RKO (cell line): ENCODE measurements at regions not wholly inside any gene's neighbourhood (a gene's known extent, or its start where the extent isn't known, plus 50 kb on each side); places are given as distances from the start of the nearest gene placed in this dataset.

Experiments used
- DNase-seq: peaks from one replicate; pipeline ENCODE4 v3.0.0-alpha.2; 2016; ENCODE audit warnings: low spot score

GRCh38 chr2:104537116-104537515 lies 316.8 kb upstream of the POU3F3 start:
- DNase-seq, result no peak

GRCh38 chr2:104538077-104538476 lies 315.8 kb upstream of the POU3F3 start:
- DNase-seq, result no peak

- DNase-seq, result no peak
Observed at GRCh38 chr2:104539649-104540048, 314.3 kb upstream of the POU3F3 start.

GRCh38 chr2:104545055-104545454 lies 308.9 kb upstream of the POU3F3 start:
- no peak for DNase-seq

GRCh38 chr2:104546537-104546936 lies 307.4 kb upstream of the POU3F3 start:
- no peak for DNase-seq

- no peak for DNase-seq
Observed at GRCh38 chr2:104547221-104547620, 306.7 kb upstream of the POU3F3 start.

- DNase-seq, result no peak
Observed at GRCh38 chr2:104561251-104561650, 292.7 kb upstream of the POU3F3 start.

GRCh38 chr2:104562537-104562936 lies 291.4 kb upstream of the POU3F3 start:
- DNase-seq, result no peak

- DNase-seq, result no peak
Observed at GRCh38 chr2:104563398-104563996, 290.4 kb upstream of the POU3F3 start.

GRCh38 chr2:104568247-104568646 lies 285.7 kb upstream of the POU3F3 start:
- DNase-seq, result no peak

GRCh38 chr2:104570259-104570658 lies 283.7 kb upstream of the POU3F3 start:
- no peak for DNase-seq

GRCh38 chr2:104572834-104573233 lies 281.1 kb upstream of the POU3F3 start:
- no peak for DNase-seq

GRCh38 chr2:104574367-104574766 lies 279.5 kb upstream of the POU3F3 start:
- no peak for DNase-seq

GRCh38 chr2:104577143-104577542 lies 276.8 kb upstream of the POU3F3 start:
- DNase-seq, result no peak

- DNase-seq, result no peak
Observed at GRCh38 chr2:104582471-104582870, 271.4 kb upstream of the POU3F3 start.

- no peak for DNase-seq
Observed at GRCh38 chr2:104583811-104584210, 270.1 kb upstream of the POU3F3 start.

- no peak for DNase-seq
Observed at GRCh38 chr2:104584393-104584792, 269.5 kb upstream of the POU3F3 start.

GRCh38 chr2:104595576-104595975 lies 258.3 kb upstream of the POU3F3 start:
- DNase-seq, result no peak

- DNase-seq, result no peak
Observed at GRCh38 chr2:104597942-104598341, 256.0 kb upstream of the POU3F3 start.

GRCh38 chr2:104598636-104599035 lies 255.3 kb upstream of the POU3F3 start:
- DNase-seq, result no peak

- DNase-seq, result peak; percentile 22
Observed at GRCh38 chr2:104599787-104600510, 254.0 kb upstream of the POU3F3 start.

- DNase-seq, result no peak
Observed at GRCh38 chr2:104606056-104606455, 247.9 kb upstream of the POU3F3 start.

GRCh38 chr2:104616856-104617255 lies 237.1 kb upstream of the POU3F3 start:
- no peak for DNase-seq

GRCh38 chr2:104620801-104621200 lies 233.1 kb upstream of the POU3F3 start:
- DNase-seq, result no peak
